Sigmoid colon (tissue), 6 donors: ENCODE measurements at regions not wholly inside any gene's neighbourhood (a gene's known extent, or its start where the extent isn't known, plus 50 kb on each side); places are given as distances from the start of the nearest gene placed in this dataset.

Experiments used
- DNase-seq: peaks from one replicate; pipeline ENCODE4 v3.0.0-alpha.2; 2019
- H3K27ac ChIP-seq, 4 donors: fragments of 200-600 bp; sonication (generic); one replicate each; pipeline ENCODE4 v1.5.1; 2016 to 2019; ENCODE audit warnings: mild to moderate bottlenecking in 1 of 4
- H3K27me3 ChIP-seq, 3 donors: fragments of 200-600 bp; sonication (generic); one replicate each; pipeline ENCODE4 v1.5.1; 2019; ENCODE audit warnings: mild to moderate bottlenecking in 1 of 3
- H3K36me3 ChIP-seq, 4 donors: fragments of 200-600 bp; sonication (generic); one replicate each; pipeline ENCODE4 v1.5.1; 2016 to 2019
- H3K4me1 ChIP-seq, 4 donors: fragments of 200-600 bp; sonication (generic); one replicate each; pipeline ENCODE4 v1.5.1; 2017 to 2019
- H3K4me3 ChIP-seq, 4 donors: fragments of 200-600 bp; sonication (generic); one replicate each; pipeline ENCODE4 v1.5.1; 2017 to 2019; ENCODE audit warnings: mild to moderate bottlenecking in 2 of 4, moderate library complexity in 1 of 4
- H3K9me3 ChIP-seq, 4 donors: fragments of 200-600 bp in 3 of 4; sonication (generic) in 3 of 4; one replicate each; pipeline versions ENCODE4 v1.5.1 to v1.6.1; 2013 to 2019
- EP300 ChIP-seq, 4 donors: sonication (generic); formaldehyde crosslinking; IDR thresholded peaks; one replicate each; pipeline ENCODE4 v1.6.1; 2017; ENCODE audit warnings: antibody characterized with exemption in 4 of 4
- POLR2A ChIP-seq, 2 donors: fragments of 450-650 bp; IDR thresholded peaks; one replicate each; pipeline ENCODE4 v1.6.1; 2016; ENCODE audit warnings: antibody characterized with exemption in 2 of 2, mild to moderate bottlenecking in 2 of 2, moderate library complexity in 2 of 2
- POLR2AphosphoS5 ChIP-seq, 4 donors: sonication (generic); formaldehyde crosslinking; IDR thresholded peaks; one replicate each; pipeline ENCODE4 v1.6.1; 2017; ENCODE audit warnings: antibody characterized with exemption in 4 of 4
- WGBS, 2 donors: extraction: QIAGEN DNeasy Blood & Tissue Kit; methylation state at CpG; one replicate each; pipeline ENCODE4 v1.1.7; 2013; 5-methylcytosine and 5-hydroxymethylcytosine counted together
- intact Hi-C: fragments of 100-400 bp; cut with DNase I; formaldehyde crosslinking; loops from one replicate; pipeline ENCODE4 v1.15.1; 2023
- TF ChIP-seq, protein P1 (sequence below), 4 experiments: fragments of 450-650 bp in 3 of 4; fragments of 200-600 bp in 1 of 4; IDR thresholded peaks; one replicate each; pipeline ENCODE4 v1.5.1; 2016 to 2019; ENCODE audit warnings: antibody characterized with exemption in 4 of 4, mild to moderate bottlenecking in 3 of 4, moderate library complexity in 2 of 4
- donor health status: healthy with polysubstance abuse.
- donor health status: healthy.

DNA sequence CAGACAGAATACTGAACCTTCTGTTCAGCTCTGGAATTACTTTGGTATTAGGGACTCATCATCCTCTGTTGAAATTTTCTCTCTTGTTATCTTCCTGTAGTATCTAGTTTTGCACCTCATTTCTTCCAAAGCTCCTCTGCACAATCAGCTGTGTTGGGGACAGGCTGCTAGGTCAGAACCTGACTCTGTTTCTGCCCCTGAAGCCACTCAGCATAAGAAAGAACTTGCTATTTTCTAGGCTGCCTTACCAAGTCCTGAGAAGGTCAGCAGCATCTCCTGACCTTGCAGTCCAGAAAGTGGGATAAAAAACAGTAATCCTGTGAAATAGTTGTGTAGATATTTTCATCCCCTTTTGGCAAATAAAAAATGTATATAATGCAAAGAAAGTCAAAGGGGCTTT is 862.6 kb downstream of the SORCS3 start:
- H3K36me3 ChIP-seq, result no peaks in the 10 kb centered on the region

DNA sequence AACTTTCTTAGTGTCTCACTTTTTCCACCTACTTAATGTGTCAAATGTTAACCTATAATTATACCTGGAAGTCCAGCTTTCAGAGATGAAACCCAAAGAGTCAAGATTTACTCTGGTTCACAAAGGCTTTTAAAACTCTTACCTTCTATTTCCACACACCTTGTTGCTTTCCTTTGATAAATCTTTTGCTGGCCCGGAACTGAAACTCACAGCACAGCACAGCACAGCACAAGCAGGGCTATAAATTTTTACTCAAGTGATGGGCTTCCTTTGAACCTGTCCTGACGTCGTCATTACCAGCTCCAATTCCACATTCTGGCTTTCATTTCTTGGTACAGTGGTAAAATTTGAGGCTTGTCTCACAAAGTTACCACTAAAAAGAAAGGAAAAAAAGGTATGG is 861.0 kb downstream of the SORCS3 start:
- no peak for DNase-seq
- WGBS, 2 donors, result 48 to 64% methylated on average over 3 of the region's 3 CpGs

More for the DNA sequence above, 862.6 kb downstream of the SORCS3 start:
- Histone ChIP-seq H3K4me1 (no peaks in the 10 kb centered on the region), H3K27me3 (no peaks in the 10 kb centered on the region), H3K27ac (no peak overlapping the region), H3K4me3 (no peak overlapping the region), H3K9me3 (no peaks in the 10 kb centered on the region)
- no peak for DNase-seq
- intact Hi-C loops, result no loop called here
- TF ChIP-seq POLR2A (IDR thresholded peaks at IDR 0.05), result no peak
- no peak for TF ChIP-seq POLR2AphosphoS5 (IDR thresholded peaks at IDR 0.05)
- TF ChIP-seq, protein P1, sequence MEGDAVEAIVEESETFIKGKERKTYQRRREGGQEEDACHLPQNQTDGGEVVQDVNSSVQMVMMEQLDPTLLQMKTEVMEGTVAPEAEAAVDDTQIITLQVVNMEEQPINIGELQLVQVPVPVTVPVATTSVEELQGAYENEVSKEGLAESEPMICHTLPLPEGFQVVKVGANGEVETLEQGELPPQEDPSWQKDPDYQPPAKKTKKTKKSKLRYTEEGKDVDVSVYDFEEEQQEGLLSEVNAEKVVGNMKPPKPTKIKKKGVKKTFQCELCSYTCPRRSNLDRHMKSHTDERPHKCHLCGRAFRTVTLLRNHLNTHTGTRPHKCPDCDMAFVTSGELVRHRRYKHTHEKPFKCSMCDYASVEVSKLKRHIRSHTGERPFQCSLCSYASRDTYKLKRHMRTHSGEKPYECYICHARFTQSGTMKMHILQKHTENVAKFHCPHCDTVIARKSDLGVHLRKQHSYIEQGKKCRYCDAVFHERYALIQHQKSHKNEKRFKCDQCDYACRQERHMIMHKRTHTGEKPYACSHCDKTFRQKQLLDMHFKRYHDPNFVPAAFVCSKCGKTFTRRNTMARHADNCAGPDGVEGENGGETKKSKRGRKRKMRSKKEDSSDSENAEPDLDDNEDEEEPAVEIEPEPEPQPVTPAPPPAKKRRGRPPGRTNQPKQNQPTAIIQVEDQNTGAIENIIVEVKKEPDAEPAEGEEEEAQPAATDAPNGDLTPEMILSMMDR (IDR thresholded peaks at IDR 0.05), result no peak
- TF ChIP-seq EP300 (IDR thresholded peaks at IDR 0.05), result no peak

DNA sequence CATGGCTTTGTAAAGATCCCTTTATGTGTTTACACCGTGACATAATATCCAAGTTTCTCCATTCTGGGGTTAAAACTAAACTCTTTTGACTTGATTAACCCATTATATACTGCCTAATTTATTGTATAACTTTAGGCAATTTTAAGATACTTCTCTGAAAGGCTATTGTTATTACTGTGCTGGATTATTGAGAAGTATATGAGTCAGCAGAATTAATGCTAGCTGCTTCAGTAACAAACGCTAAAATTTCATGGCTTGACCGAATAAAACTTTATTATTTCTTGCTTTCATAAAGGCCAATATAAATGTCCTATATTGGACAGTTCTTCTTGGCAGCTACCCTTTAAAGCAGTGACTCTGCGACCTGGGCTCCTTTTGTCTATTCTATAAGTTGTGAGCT is 853.9 kb downstream of the SORCS3 start:
- H3K36me3 ChIP-seq, result no peaks in the 10 kb centered on the region
- no peak overlapping the region for H3K4me3 ChIP-seq
- H3K9me3 ChIP-seq, result no peaks in the 10 kb centered on the region
- no peak for DNase-seq
- intact Hi-C loops, result no loop called here
- H3K4me1 ChIP-seq, result no peaks in the 10 kb centered on the region
- no peak overlapping the region for H3K27ac ChIP-seq
- TF ChIP-seq POLR2AphosphoS5 (IDR thresholded peaks at IDR 0.05) (no peak), POLR2A (IDR thresholded peaks at IDR 0.05) (no peak), EP300 (IDR thresholded peaks at IDR 0.05) (no peak)
- TF ChIP-seq, protein P1 (IDR thresholded peaks at IDR 0.05), result no peak
- no peaks in the 10 kb centered on the region for H3K27me3 ChIP-seq
- 94 to 96% methylated on average over 4 of the region's 4 CpGs for WGBS, 2 donors

More for the DNA sequence above, 861.0 kb downstream of the SORCS3 start:
- intact Hi-C loops, result no loop called here
- no peaks in the 10 kb centered on the region for H3K36me3 ChIP-seq
- H3K9me3 ChIP-seq, result no peaks in the 10 kb centered on the region
- no peak for TF ChIP-seq EP300 (IDR thresholded peaks at IDR 0.05)
- TF ChIP-seq POLR2A (IDR thresholded peaks at IDR 0.05), result no peak
- TF ChIP-seq POLR2AphosphoS5 (IDR thresholded peaks at IDR 0.05), result no peak
- TF ChIP-seq, protein P1 (IDR thresholded peaks at IDR 0.05), result no peak
- H3K4me1 ChIP-seq, result no peaks in the 10 kb centered on the region
- no peak overlapping the region for H3K27ac ChIP-seq
- no peak overlapping the region for H3K4me3 ChIP-seq
- H3K27me3 ChIP-seq, result no peaks in the 10 kb centered on the region

DNA sequence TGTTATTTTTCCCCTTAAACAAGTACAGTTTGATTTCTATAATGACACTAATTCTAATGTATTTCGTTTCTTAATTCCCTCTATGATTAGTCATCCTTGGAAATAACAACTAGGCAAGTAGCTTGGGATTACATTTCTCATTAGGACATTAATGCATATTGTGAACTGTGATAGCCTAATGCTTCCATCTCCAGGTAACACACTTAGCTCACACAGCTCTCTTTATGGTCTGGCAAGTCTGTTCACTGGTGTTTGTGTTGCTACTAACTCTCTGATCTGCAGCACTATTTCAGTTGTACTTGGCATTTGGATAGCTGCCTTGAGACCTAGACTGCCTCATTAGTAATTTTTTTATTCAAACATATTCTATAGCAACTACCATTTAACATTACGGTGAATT is 853.2 kb downstream of the SORCS3 start:
- WGBS, 2 donors, result 77 to 83% methylated on average over 2 of the region's 2 CpGs
- intact Hi-C loops, result no loop called here
- no peaks in the 10 kb centered on the region for H3K36me3 ChIP-seq

DNA sequence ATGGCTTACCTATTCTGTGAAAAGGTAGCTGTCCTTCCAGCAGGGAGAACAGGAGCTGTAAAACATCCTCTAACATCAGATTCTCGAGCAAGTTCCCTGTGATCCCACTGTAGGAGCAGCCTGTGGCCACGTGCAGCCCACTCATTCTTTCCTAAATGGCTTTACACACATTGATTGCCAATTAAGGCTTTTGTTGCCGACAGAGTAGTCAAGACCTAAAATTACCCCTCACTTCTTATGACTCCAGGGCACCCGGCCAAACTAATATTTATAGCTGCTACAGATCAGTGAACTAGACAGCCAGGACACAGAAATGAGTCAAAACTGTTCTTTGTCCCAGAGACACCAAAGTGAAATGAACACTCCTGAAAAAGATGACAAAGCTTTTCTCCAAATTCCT is 832.1 kb downstream of the SORCS3 start:
- TF ChIP-seq, protein P1 (IDR thresholded peaks at IDR 0.05), result no peak
- TF ChIP-seq EP300 (IDR thresholded peaks at IDR 0.05) (no peak), POLR2A (IDR thresholded peaks at IDR 0.05) (no peak), POLR2AphosphoS5 (IDR thresholded peaks at IDR 0.05) (no peak)

More for the DNA sequence above, 853.2 kb downstream of the SORCS3 start:
- Histone ChIP-seq H3K4me3 (no peak overlapping the region), H3K4me1 (no peaks in the 10 kb centered on the region), H3K27ac (no peak overlapping the region), H3K9me3 (no peaks in the 10 kb centered on the region), H3K27me3 (no peaks in the 10 kb centered on the region)
- DNase-seq, result no peak
- no peak for TF ChIP-seq POLR2AphosphoS5 (IDR thresholded peaks at IDR 0.05)
- TF ChIP-seq, protein P1 (IDR thresholded peaks at IDR 0.05), result no peak
- TF ChIP-seq EP300 (IDR thresholded peaks at IDR 0.05), result no peak
- TF ChIP-seq POLR2A (IDR thresholded peaks at IDR 0.05), result no peak

More for the DNA sequence above, 832.1 kb downstream of the SORCS3 start:
- H3K9me3 ChIP-seq, result no peaks in the 10 kb centered on the region
- intact Hi-C loops, result no loop called here
- H3K27ac ChIP-seq, result no peak overlapping the region
- WGBS, 2 donors, result 36 to 37% methylated on average over 4 of the region's 4 CpGs
- H3K4me3 ChIP-seq, result no peak overlapping the region
- H3K36me3 ChIP-seq, result no peaks in the 10 kb centered on the region
- H3K4me1 ChIP-seq, result peaks cover 0 to 8% (median 0%) of the 10 kb centered on the region in 4 donors
- H3K27me3 ChIP-seq, result no peaks in the 10 kb centered on the region
- no peak for DNase-seq
